ENCODE measurements at regions not wholly inside any gene's neighbourhood (a gene's known extent, or its start where the extent isn't known, plus 50 kb on each side); places are given as distances from the start of the nearest gene placed in this dataset.

DNA sequence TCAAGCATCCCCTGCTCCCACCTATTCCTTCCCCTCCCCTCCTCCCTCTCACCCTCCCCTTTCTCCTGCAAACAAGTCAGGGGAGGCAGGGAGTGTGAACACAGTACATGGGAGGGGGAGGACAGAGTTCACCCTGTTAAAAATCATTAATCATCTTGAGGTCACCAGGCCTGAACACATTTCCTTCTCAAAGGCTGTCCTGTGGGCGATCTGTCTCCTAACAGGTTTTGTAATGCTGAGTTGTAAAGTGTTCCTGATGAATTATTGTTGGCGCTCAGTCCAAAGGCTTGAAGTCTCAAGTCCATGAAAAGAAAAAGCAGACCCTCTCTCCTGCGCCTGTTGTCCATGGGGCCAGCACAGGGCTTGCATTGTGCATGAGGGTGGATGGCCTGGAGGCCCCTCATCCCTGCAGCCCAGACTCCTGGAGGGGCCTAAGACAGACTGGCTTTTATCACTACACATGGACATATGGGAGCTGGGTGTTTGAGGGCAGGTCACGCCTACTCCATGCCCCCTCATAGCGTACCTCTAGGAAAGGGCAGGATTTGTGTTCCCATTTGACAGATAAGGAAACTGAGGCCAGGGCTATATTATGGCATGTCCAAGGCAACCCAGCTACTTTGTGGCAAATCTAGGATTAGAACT is 189.1 kb downstream of the RAB28 start:
- TF ChIP-seq POLR2A (IDR thresholded peaks at IDR 0.05; ENCODE audit: control extremely low read depth in 1 of 2, low read depth in 2 of 2, low read length in 2 of 2) (no peak), CHD1 (IDR thresholded peaks at IDR 0.05; ENCODE audit: low read depth, low read length) (no peak)
- TF ChIP-seq, protein P1, sequence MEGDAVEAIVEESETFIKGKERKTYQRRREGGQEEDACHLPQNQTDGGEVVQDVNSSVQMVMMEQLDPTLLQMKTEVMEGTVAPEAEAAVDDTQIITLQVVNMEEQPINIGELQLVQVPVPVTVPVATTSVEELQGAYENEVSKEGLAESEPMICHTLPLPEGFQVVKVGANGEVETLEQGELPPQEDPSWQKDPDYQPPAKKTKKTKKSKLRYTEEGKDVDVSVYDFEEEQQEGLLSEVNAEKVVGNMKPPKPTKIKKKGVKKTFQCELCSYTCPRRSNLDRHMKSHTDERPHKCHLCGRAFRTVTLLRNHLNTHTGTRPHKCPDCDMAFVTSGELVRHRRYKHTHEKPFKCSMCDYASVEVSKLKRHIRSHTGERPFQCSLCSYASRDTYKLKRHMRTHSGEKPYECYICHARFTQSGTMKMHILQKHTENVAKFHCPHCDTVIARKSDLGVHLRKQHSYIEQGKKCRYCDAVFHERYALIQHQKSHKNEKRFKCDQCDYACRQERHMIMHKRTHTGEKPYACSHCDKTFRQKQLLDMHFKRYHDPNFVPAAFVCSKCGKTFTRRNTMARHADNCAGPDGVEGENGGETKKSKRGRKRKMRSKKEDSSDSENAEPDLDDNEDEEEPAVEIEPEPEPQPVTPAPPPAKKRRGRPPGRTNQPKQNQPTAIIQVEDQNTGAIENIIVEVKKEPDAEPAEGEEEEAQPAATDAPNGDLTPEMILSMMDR (IDR thresholded peaks at IDR 0.05; ENCODE audit: control extremely low read depth in 1 of 3, insufficient read depth in 1 of 3, low read depth in 1 of 3, low read length in 3 of 3), result no peak
